CD4-positive, alpha-beta T cell (primary cell): ENCODE measurements at regions not wholly inside any gene's neighbourhood (a gene's known extent, or its start where the extent isn't known, plus 50 kb on each side); places are given as distances from the start of the nearest gene placed in this dataset.

Experiments used
- ATAC-seq: fragments of 200-7000 bp; cut with Tn5 transposase; one replicate; pipeline ENCODE4 v1.10.0; 2022; ENCODE audit warnings: mild to moderate bottlenecking; ENCODE audit not compliant: poor library complexity
- CTCF ChIA-PET: fragments of 350-600 bp; sonication (Branson Sonifier 250); formaldehyde crosslinking; loops from one replicate; lab custom pipeline; 2021; ENCODE audit warnings: antibody characterized with exemption, inconsistent platforms; lab: Charles Lee
- POLR2A ChIA-PET: fragments of 350-600 bp; sonication (Branson Sonifier 250); formaldehyde crosslinking; loops from one replicate; lab custom pipeline; 2021; ENCODE audit warnings: antibody characterized with exemption, inconsistent platforms; lab: Charles Lee
- DNase-seq, 14 experiments: peaks; one replicate each; pipeline ENCODE4 v3.0.0-alpha.2; 2013 to 2020; ENCODE audit warnings: mixed read lengths in 2 of 14
- H3K27ac ChIP-seq, 2 donors: one replicate each; pipeline versions ENCODE4 v1.5.1 to v1.7.0; 2013; ENCODE audit warnings: low read length in 2 of 2, low read depth in 1 of 2, mild to moderate bottlenecking in 1 of 2
- H3K27me3 ChIP-seq, 2 experiments: 1 replicate in 1 of 2; 2 replicates in 1 of 2; pipeline versions ENCODE4 v1.6.1 to v1.7.0; 2013; ENCODE audit warnings: low read length in 2 of 2, control low read depth in 1 of 2, mild to moderate bottlenecking in 1 of 2, moderate library complexity in 1 of 2; ENCODE audit not compliant: insufficient read depth in 2 of 2, control insufficient read depth in 1 of 2
- H3K36me3 ChIP-seq: one replicate; pipeline ENCODE4 v1.6.1; 2013; ENCODE audit warnings: low read length, control low read depth; ENCODE audit not compliant: insufficient read depth
- H3K4me1 ChIP-seq: one replicate; pipeline ENCODE4 v1.6.1; 2013; ENCODE audit warnings: low read length, control low read depth; ENCODE audit not compliant: insufficient read depth
- H3K4me3 ChIP-seq: one replicate; pipeline ENCODE4 v1.5.1; 2013; ENCODE audit warnings: mild to moderate bottlenecking, low read length, moderate library complexity
- H3K9me3 ChIP-seq, 2 experiments: 1 replicate in 1 of 2; 2 replicates in 1 of 2; pipeline versions ENCODE4 v1.6.1 to v1.7.0; 2013; ENCODE audit warnings: low read length in 2 of 2, mild to moderate bottlenecking in 2 of 2, control low read depth in 1 of 2, moderate library complexity in 1 of 2; ENCODE audit not compliant: control insufficient read depth in 1 of 2, insufficient read depth in 1 of 2
- H3K27ac Mint-ChIP-seq: one replicate; pipeline ENCODE4 v1.8.0; 2020; ENCODE audit warnings: mixed read lengths
- H3K27me3 Mint-ChIP-seq: one replicate; pipeline ENCODE4 v1.8.0; 2021; ENCODE audit warnings: mixed read lengths
- H3K36me3 Mint-ChIP-seq: one replicate; pipeline ENCODE4 v1.8.0; 2021; ENCODE audit warnings: low read depth, mixed read lengths
- H3K4me1 Mint-ChIP-seq: one replicate; pipeline ENCODE4 v1.8.0; 2021; ENCODE audit warnings: low read depth, mixed read lengths
- H3K4me3 Mint-ChIP-seq: one replicate; pipeline ENCODE4 v1.8.0; 2020; ENCODE audit warnings: mild to moderate bottlenecking, mixed read lengths
- H3K9me3 Mint-ChIP-seq: one replicate; pipeline ENCODE4 v1.8.0; 2020; ENCODE audit warnings: mixed read lengths
- CTCF ChIP-seq: fragments of 200-600 bp; IDR thresholded peaks from one replicate; pipeline ENCODE4 v1.8.0; 2022; ENCODE audit warnings: antibody characterized with exemption, mild to moderate bottlenecking
- intact Hi-C, 2 experiments: fragments of 100-400 bp; cut with DNase I in 1 of 2; cut with micrococcal nuclease in 1 of 2; formaldehyde crosslinking; loops; one replicate each; pipeline versions ENCODE4 v1.15.1 to v1.9.0; 2023 to 2025; cut with DNase I, micrococcal nuclease

- ATAC-seq: no peak
- no peaks in the 10 kb centered on the region for H3K36me3 Mint-ChIP-seq
- ChIA-PET CTCF (no interaction called here), POLR2A (no interaction called here)
- Histone ChIP-seq H3K9me3 (peaks cover 0 to 11% of the 10 kb centered on the region in 2 experiments), H3K36me3 (no peaks in the 10 kb centered on the region), H3K4me1 (no peaks in the 10 kb centered on the region), H3K4me3 (no peak overlapping the region), H3K27ac (no peak overlapping the region), H3K27me3 (no peaks in the 10 kb centered on the region)
- no peak overlapping the region for H3K4me3 Mint-ChIP-seq
- intact Hi-C loops: no loop called here
- H3K27ac Mint-ChIP-seq: no peak overlapping the region
- H3K9me3 Mint-ChIP-seq: peaks cover 12% of the 10 kb centered on the region
- no peaks in the 10 kb centered on the region for H3K4me1 Mint-ChIP-seq
- TF ChIP-seq CTCF: no peak
- no peaks in the 10 kb centered on the region for H3K27me3 Mint-ChIP-seq
- no peak for DNase-seq
Measured at GRCh38 chr2:22329211-22330154, 1055.5 kb upstream of the KLHL29 start.

- H3K27me3 ChIP-seq: no peaks in the 10 kb centered on the region
- ChIA-PET POLR2A (no interaction called here), CTCF (no interaction called here)
- Mint-ChIP-seq H3K9me3 (peaks cover 5% of the 10 kb centered on the region), H3K36me3 (no peaks in the 10 kb centered on the region), H3K27ac (no peak overlapping the region), H3K4me3 (no peak overlapping the region), H3K4me1 (no peaks in the 10 kb centered on the region), H3K27me3 (no peaks in the 10 kb centered on the region)
- peaks cover 0 to 7% of the 10 kb centered on the region in 2 experiments for H3K9me3 ChIP-seq
- H3K4me1 ChIP-seq: no peaks in the 10 kb centered on the region
- TF ChIP-seq CTCF: no peak
- H3K4me3 ChIP-seq: no peak overlapping the region
- DNase-seq (no peak), ATAC-seq (no peak)
- H3K27ac ChIP-seq: no peak overlapping the region
- intact Hi-C loops: no loop called here
- H3K36me3 ChIP-seq: no peaks in the 10 kb centered on the region
Measured at GRCh38 chr2:22336414-22336813, 1048.6 kb upstream of the KLHL29 start.

GRCh38 chr2:22340716-22341115 is 1044.3 kb upstream of the KLHL29 start:
- CTCF ChIA-PET: no interaction called here
- Mint-ChIP-seq H3K4me1 (no peaks in the 10 kb centered on the region), H3K27me3 (no peaks in the 10 kb centered on the region)

More at GRCh38 chr2:22340716-22341115, 1044.3 kb upstream of the KLHL29 start:
- H3K36me3 Mint-ChIP-seq: no peaks in the 10 kb centered on the region
- no peak overlapping the region for H3K4me3 Mint-ChIP-seq
- no peak overlapping the region for H3K27ac Mint-ChIP-seq
- Histone ChIP-seq H3K4me3 (no peak overlapping the region), H3K9me3 (peaks cover 0 to 7% of the 10 kb centered on the region in 2 experiments), H3K27me3 (no peaks in the 10 kb centered on the region), H3K27ac (no peak overlapping the region), H3K4me1 (no peaks in the 10 kb centered on the region), H3K36me3 (no peaks in the 10 kb centered on the region)
- ATAC-seq (no peak), DNase-seq (no peak)
- intact Hi-C loops: no loop called here
- POLR2A ChIA-PET: no interaction called here
- TF ChIP-seq CTCF: no peak
- no peaks in the 10 kb centered on the region for H3K9me3 Mint-ChIP-seq
